ENCODE measurements at regions not wholly inside any gene's neighbourhood (a gene's known extent, or its start where the extent isn't known, plus 50 kb on each side); places are given as distances from the start of the nearest gene placed in this dataset.

DNA sequence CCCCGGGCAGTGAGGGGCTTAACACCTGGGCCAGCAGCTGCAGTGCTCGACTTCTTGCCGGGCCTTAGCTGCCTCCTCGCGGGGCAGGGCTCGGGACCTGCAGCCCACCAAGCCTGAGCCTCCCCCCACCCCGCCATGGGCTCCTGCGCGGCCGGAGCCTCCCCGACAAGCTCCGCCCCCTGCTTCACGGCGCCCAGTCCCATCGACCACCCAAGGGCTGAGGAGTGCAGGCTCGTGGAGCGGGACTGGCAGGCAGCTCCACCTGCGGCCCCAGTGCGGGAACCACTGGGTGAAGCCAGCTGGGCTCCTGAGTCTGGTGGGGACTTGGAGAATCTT, 67.8 kb upstream of the NR5A2 start:
- no peak for TF ChIP-seq MYC (IDR thresholded peaks at IDR 0.05; ENCODE audit: insufficient read depth, insufficient read length, insufficient replicate concordance, low read length, severe bottlenecking)
- TF ChIP-seq NRF1 (conservative IDR thresholded peaks at IDR 0.05; ENCODE audit: low read depth, low read length), result no peak
- no peak for TF ChIP-seq SREBF2 (IDR thresholded peaks at IDR 0.05; ENCODE audit: low read length)
- TF ChIP-seq E4F1 (IDR thresholded peaks at IDR 0.05; ENCODE audit: borderline replicate concordance, partially characterized antibody), result no peak
- no peak for TF ChIP-seq CBX5 (IDR thresholded peaks at IDR 0.05; ENCODE audit: low read depth)
- TF ChIP-seq ETV6 (conservative IDR thresholded peaks at IDR 0.05 in 1 of 2, IDR thresholded peaks at IDR 0.05 in 1 of 2; ENCODE audit: borderline replicate concordance in 1 of 2, low read depth in 1 of 2), result no peak
- no peak for TF ChIP-seq NKRF (conservative IDR thresholded peaks at IDR 0.05)
- no peak for TF ChIP-seq RAD21 (IDR thresholded peaks at IDR 0.05; ENCODE audit: insufficient read depth, low read depth, low read length)
- 69% methylated on average over 14 of the region's 19 CpGs for WGBS (ENCODE audit: insufficient coverage, insufficient replicate concordance, low lambda C conversion rate, missing lambda C conversion rate)
- in situ Hi-C loops (cut with MboI), result no loop called here
- no peak overlapping the region for H3K9ac ChIP-seq (ENCODE audit: control insufficient read depth, insufficient read depth, low read length)
- FAIRE-seq (no peak), DNase-seq (ENCODE audit: low read depth, low spot score) (no peak), ATAC-seq (no peak)
- no peaks in the 10 kb centered on the region for H3K4me1 ChIP-seq (ENCODE audit: control insufficient read depth, insufficient read depth, low read length)
- H3K27me3 ChIP-seq (replicated peaks in 1 of 2; ENCODE audit: control insufficient read depth in 2 of 2, insufficient read depth in 2 of 2, low read length in 1 of 2), result peaks cover 0 to 2% of the 10 kb centered on the region in 2 experiments; a peak in 2 of 4 replicates
- SMC1A ChIA-PET (ENCODE audit: uncharacterized antibody, unreplicated experiment), result no interaction called here
- intact Hi-C loops (cut with micrococcal nuclease; ENCODE audit: unreplicated experiment), result no loop called here
- H3K9me3 ChIP-seq (replicated peaks; ENCODE audit: control insufficient read depth, insufficient read depth, low read length), result no peaks in the 10 kb centered on the region; the same call in 2 of the 3 replicates
- no peak overlapping the region for H3K4me2 ChIP-seq (ENCODE audit: control insufficient read depth, insufficient read depth)
- POLR2A ChIA-PET, result no interaction called here
- RAD21 ChIA-PET (ENCODE audit: unreplicated experiment), result no interaction called here
- no peaks in the 10 kb centered on the region for H3K79me2 ChIP-seq (ENCODE audit: control insufficient read depth, insufficient read depth, low read length)
- H3K36me3 ChIP-seq (ENCODE audit: control insufficient read depth in 2 of 2, insufficient read depth in 2 of 2, low read length in 1 of 2), result no peaks in the 10 kb centered on the region
- H3K27ac ChIP-seq (ENCODE audit: control insufficient read depth, insufficient read depth), result no peak overlapping the region
- no peaks in the 10 kb centered on the region for H4K20me1 ChIP-seq (ENCODE audit: control insufficient read depth, insufficient read depth)
- no peak overlapping the region for H2AFZ ChIP-seq (ENCODE audit: control insufficient read depth, low read depth, low read length)
- no peak overlapping the region for H3K4me3 ChIP-seq
- CTCF ChIA-PET, result no interaction called here
- BruUV-seq (replicated peaks), result no TSS peak
